HG02852 (cell line): ENCODE measurements at regions not wholly inside any gene's neighbourhood (a gene's known extent, or its start where the extent isn't known, plus 50 kb on each side); places are given as distances from the start of the nearest gene placed in this dataset.

Experiments
- ATAC-seq: cut with Tn5 transposase; IDR thresholded peaks from one replicate; pipeline ENCODE4 v1.9.1; 2021; ENCODE audit warnings: mild to moderate bottlenecking, moderate library complexity; ENCODE audit not compliant: unreplicated experiment

DNA sequence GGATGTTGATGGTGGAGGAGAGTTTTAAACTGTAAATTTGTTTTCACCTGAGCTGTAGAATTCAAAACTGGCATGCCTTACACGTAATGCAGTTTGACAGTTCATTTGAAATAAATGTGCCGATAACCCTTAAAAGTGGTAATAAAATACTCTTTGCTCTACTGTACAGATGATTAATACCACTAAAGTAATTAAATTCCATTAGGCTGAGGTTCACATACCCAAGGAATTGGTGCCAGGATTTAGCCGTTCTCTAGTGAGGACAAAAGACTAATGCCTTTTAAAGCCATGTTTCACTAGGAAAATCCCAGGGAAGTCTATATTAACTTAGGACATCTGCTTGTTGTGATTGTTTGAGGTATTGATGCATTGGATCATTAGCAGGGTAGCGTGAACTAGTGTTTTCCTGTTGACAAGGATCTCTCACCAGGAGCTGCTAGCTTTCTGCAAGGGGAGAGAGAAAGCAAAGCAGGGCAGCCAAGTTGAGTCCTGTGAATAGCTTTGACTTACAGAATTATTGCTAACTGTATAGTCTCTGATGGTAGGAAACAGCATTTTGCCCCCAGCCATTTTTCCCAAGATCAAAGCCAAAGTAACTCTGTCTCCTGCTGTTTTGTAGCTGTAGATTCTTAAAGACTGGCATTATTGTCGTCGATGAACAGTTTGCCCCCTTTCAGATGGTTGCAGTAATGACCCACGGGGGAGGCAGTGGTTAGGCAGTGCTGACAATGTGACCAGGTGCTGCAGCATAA is 280.9 kb upstream of the FANCL start:
- ATAC-seq = no peak

DNA sequence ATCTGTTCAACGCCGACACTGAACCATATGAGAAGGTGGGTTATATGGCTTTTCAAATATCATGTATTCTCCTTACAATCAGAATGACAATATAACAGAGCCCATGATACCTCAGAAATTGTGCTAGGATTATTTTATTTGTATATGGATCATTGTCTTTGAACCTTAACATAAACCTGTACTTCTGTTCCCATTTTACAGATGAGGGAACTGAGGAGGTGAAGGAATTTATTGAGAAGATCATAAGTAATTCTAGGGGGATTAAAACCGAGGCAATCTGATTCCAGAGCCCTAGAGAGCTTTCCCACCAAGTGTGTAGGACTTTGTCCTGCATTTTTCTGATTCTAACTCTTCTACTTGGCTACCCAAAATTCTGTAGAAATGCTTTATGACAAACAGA is 279.8 kb upstream of the FANCL start:
- no peak for ATAC-seq

DNA sequence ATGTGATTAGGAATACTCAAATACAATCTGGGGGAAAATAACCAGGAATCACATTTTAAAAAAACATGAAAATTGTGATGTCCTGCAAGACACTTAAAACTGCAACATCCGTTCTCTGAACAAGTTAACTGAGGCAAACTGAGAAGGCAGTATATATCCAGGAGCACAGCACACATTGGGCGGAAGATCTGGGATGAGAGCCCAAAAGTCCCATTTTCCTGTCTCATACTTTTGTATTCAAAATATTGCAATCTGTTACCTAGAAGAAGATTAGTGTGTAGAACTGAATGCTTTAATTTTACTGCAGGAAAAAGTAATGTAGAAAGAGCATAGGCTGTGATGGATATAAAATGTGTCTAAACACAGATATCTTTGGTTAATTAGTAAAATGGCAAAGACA is 276.8 kb upstream of the FANCL start:
- no peak for ATAC-seq

DNA sequence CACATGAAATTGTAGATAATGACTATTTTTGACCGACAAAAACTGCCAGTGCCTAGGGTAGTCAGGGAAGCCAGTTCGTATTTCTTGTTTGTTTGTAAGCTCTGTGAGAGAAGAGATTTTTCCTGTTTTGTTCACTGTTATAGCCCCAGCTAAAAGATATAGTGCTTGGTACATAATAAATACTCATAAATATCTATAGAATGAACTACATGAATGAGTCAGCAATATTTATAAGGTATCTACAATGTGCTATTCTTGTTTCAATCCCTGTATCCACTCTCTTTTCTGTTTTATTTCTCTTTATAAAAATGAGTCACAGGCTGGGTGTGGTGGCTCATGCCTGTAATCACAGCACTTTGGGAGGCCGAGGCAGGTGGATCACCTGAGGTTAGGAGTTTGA is 275.6 kb upstream of the FANCL start:
- ATAC-seq = no peak

DNA sequence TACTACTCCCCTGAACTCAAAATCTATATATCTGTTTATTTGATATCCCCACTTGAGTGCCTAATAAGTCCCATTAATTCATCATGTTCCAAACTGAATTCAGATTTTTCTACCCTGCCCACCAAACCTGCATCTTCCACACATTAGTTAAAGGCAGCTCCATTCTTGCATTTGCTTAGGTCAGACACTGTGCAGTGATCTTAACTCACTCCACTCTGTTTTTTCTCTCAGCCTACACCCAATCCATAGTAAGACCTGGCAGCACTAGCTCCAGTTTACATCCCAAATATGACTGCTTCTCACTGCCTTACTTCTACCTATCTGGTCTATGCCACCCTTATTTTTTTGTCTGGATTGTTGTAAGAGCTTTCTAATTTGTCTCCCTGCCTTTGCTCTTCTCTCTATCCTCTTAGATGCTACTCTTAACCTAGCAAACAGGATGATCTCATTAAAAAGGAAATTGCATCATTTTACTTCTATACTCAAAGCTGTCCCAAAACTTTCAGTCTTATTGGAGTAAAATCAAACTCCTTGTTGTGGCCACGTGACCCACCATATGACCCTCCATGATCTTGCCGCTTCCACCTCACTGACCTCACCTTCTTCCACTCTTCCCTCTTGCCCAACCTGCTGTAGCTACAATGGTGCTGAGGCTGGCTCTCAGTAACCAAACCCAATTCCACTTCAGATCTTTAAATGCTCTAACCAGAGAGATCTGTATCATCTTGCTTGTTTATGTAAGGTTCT is 274.9 kb upstream of the FANCL start:
- no peak for ATAC-seq

DNA sequence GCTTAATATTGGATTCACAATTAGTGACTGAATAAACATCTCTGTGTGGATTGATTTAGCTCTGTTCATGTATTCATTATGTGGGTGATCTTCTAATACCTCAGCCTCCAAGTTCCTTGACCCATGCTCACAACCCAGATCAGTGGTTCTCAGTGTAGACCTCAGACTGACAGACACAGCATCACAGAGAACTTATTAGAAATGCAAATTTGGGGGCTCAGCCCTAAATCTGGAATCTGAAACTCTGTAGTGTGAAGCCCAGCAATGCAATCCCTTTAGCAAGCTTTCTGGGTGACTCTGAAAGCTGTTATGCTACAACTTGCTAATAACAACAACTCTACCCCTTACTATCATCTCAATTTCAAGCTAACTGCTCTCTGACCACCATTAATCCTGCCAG is 273.1 kb upstream of the FANCL start:
- ATAC-seq = peak; percentile 93

DNA sequence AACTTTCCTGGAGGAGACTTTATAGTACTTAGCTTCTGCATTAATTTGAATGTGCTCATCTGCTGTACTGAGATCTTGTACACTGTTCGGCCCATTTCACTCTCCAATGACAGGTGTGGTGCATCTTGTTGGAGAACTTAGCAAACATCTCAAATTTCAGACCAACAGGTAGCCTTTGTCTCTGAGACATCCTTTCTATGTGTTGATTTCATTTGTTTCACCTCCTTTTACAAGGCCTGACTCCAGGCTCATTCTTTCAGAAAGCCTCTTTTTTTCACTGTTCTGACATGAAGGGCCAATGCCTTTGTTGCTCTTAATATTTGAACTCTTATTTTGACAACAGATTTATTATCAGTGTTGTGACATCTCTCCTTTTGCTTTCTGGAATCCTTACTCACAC is 271.8 kb upstream of the FANCL start:
- no peak for ATAC-seq

DNA sequence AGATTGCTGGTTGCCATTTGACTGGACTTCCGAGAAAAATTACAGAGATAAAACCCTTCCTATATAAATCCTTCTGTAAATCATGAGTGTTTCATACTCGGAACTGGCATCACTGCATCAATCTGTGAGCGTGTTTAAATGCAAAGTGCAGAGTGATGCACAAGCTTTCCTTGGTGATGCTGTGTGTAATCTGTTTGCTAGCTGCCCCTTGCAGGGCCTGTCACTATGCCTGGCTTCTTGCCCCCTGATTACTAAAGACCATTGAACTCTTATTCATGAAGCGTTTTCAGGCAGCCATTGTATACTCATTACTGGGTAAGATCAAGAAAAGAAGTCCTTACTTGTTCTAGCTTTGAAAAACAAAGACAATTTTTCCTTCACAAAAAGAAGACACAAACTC is 266.9 kb upstream of the FANCL start:
- no peak for ATAC-seq

DNA sequence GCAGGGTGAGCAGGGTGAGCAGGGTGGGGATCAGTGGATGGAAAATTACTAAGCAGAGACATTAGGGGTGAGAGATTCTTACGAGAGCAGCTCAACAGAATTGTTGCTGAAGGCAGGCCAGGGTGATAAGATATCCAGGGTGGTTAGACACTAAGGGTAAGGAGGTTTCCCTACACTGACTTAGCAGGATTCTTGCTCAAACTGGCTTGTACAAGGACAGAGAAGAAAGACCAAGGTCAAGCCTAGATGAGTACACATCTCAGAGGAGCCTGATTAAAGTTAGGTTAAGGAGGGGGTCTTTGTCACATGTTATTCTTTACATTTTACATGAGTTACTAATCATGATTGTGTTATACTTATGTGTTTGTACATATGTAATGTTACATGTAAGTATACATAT is 262.8 kb upstream of the FANCL start:
- ATAC-seq = no peak

DNA sequence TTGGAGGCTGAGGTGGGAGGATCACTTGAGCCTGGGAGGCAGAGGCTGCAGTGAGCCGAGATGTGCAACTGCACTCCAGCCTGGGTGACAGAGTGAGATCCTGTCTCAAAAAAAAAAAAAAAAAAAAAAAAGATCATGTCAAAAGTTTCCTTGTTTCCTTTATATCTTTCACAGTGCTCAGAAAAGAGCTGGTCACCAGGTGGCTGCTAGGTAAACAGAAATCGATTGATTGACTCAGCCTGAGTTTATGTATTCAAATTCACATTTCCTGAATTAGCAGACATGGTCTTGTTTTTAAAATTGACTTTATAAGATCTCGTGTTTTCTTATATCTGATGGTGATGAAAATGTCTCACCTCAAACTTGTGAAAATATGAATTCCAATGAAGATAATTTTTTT is 261.8 kb upstream of the FANCL start:
- no peak for ATAC-seq

DNA sequence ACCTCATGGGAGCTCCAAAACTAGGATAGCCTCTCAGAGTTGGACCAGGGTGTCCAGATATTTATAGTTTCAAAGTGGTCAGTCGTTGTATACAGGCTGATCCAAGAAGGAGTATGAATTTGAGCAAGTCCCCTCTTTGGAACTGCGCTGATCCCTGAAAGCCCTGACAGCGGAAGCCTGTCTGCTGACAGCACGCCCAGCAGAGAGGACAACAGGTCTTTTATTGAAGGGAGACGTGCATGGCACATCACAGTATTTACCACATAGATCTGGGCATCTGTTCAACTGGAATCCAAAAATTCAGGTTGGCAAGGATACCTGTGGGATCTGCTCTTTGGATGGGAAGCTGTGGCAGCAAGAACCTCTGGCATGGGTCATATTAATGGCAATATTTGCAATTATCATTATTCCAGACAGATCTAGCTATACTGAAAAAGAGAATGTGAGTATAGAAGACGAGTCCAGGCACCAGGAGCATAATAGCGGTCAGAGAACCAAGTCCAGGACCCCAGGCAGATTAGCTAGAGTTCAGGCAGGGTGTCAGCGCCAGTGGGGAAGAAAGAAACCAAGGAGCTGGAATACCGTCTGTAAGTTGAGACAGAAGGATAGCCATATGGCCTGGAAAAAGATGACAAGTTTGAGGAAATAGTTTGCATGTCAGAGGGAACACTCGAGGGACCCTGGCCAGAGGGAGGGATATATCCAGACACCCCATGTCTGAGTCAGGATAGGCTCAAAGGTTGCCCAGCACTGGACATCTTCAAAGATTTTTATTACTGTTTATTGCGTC is 260.4 kb upstream of the FANCL start:
- no peak for ATAC-seq

DNA sequence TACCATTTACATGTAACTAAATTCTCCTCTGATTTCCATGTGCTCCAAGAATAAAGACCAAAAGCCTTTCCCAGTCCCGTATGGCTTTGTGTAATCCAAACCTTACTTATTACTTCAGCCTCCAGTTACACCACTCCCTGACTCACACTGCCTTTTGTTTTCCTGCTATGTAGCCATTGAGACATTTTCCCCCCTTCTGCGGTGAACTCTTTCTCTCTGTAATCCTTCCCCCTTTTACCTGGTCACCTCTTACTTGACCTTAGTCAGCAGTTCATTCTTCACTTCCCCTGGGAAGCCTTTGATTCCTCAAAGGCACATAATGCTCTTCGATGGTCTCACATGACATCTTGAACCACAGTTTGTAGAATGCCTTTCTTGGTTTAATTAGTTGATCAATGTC is 256.0 kb upstream of the FANCL start:
- no peak for ATAC-seq

DNA sequence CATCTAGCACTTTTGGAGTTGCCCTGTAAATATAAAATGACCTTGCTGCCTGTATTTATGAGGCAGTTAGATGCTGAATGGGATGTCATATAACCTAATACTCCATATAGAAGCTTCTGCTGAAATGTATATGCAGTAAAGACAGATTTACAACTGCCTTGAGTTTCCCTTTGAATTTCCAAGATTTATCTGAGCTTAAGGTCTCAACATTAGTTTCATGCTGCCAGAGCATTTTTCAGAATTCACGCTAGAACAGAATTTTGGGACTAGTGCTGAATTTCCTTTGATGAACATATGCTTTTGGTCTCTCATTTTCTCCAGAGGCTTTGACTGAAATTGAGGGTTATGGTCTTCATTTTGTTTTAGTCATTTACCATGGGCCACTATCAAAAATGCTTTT is 254.7 kb upstream of the FANCL start:
- no peak for ATAC-seq

DNA sequence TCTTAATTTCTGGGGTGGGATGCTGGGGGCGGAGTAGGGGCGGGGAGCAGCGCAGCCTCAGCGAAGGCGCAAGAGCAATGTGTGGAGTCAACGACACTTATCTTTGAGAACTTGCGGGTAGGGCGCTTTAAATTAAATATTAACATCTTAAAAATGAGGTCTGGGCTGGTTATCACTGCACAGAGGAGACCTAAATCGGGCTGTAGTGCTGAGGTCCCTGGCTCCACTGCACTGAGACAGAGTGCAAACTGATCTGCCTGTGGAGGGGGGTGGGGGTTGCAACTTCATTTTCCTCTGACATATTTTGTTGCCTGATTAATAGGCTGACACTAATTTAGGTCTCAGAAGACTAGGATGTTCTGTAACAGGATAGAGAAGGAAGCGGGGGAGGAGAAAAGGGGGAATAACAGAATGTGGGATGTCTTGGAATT is 253.0 kb upstream of the FANCL start:
- ATAC-seq = no peak

DNA sequence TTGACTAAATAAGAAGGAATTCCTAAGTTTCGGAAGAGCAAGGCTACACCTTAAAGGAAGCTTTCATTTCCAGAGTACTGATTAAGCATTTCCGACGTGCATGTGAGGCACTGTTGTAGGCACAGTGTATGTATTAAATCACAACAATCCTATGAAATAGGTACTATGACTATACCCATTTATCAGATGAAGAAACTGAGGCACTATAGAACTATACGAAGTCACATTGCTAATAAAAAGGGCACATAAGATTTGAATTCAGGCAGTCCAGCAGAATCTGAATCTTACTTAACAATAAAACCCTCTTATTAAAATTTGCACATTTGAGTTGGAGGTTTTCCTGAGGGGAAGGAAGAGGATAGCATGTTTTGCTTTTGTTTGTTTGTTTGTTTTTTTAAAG is 243.5 kb upstream of the FANCL start:
- ATAC-seq = no peak

DNA sequence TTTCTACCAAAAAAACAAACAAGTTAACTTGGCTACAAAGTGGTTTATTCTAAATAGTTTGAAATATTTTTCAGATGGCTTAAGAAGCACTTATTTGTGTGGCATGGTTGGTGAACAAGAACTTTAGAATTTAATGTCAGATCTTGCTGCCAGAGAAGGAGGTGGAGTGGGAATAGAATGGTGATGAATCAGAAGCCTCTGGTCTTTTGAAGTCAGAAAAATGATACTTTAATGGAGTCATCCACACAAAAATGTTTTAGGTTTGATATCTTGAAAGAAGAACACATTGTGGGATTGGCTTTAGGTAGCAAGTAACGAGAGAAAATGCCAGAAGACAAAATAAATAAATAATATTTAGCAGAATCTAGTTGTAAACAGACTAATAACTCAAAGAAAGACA is 243.1 kb upstream of the FANCL start:
- ATAC-seq = no peak

DNA sequence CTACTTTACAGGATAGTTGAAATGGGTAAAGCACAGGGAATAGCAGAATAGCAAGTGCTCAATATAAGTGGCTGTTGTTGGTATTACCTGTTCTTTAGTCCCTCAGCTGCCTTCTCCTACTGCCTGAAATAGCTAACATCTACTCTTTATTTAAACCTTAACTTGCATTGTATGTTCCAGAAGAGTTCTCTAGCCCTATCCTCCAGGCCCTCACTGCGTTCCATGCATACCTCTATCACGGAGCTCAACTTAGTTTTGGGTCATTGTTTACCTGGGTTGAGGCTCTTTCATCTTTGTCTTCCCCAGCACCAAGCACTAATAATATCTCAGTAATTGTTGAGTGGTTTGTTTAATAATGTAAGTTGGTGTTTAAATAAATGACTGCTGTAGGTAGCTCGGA is 242.2 kb upstream of the FANCL start:
- no peak for ATAC-seq

DNA sequence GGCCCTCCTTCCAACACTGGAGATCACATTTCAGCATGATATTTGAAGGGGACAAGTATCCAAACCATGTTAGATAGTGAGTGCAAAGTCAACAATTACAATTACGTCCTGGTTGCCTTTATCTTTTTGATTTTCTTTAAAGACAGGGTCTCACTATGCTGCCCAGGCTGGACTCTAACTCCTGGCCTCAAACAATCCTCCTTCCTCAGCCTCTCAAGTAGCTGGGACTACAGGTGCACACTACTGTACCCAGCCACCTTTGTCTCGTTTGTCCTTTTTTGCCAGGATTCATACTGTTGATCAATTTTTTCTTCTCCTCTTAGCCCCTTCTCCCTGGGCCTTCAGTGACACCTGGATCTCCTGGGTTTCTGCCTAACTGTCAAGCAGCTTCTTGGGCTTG is 240.5 kb upstream of the FANCL start:
- no peak for ATAC-seq

DNA sequence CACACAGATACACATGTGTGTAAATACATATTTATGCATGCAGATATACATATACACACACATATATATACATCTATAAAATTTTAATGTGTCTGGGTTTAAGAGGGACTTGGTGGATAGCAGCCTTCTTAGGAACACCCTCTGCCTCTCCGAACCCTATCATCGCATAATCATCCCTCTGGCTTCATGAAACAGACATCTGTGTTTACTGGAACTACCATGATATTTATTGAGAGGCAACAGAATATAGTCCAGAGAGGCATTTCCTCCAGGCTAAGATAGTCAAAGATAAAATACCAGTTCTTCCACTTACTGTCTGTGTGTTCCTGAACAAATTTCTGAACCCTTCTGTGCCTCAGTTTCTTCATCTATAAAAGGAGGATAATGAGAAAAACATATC is 239.0 kb upstream of the FANCL start:
- ATAC-seq = no peak

DNA sequence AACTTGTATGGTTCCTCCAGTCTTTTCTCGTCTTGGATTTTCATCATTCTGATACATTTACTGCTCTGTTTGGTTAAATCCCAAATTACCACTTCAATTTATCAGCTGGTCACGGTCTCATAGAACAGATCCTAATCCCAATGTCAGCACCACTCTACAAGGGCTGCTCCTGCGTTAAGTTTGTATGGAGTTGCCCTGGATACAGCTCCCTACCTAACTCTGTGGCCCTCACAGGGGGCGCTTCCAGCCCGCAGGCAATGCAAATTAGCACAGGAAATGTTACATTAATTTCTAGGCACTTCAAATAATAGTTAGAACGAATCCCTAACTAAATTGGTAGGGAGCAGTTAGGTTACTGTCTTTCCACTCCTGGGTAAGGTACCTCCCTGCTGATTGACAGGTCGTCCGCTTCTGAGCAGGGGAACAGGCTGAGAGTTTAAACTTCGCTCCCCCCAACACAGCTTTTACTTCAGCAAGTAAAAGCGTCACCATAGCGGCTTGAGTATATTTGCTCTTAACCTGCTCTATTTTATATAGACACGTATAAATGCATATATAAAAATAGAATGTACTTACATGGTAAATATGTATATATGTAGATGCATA is 238.5 kb upstream of the FANCL start:
- no peak for ATAC-seq

DNA sequence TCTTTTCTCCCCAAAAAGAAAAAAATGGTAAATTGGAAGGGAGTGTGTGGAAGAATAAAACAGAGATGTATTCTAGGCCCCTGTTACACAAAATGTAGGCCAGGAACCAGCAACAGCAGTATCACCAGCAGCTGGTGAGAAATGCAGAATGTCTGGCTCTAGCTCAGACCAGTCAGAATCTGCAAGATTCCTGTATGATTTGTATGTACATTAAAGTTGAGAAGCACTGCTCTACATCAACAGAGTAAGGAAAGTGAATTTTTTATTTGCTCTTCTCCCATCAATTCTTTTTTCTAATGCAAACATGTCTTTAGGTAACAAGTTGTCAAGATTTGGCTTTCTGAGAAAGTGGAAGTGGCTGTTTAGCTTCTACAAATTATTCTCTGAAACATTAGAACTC is 235.4 kb upstream of the FANCL start:
- ATAC-seq = no peak
